Dendritic cell treated with granulocyte-macrophage colony-stimulating factor and Interleukin-4, amounts not matched to agents 40 ng/mL and 50 ng/mL, for 4 days (primary cell): ENCODE measurements at regions not wholly inside any gene's neighbourhood (a gene's known extent, or its start where the extent isn't known, plus 50 kb on each side); places are given as distances from the start of the nearest gene placed in this dataset.

Experiments
- H3K27ac Mint-ChIP-seq: one replicate; pipeline ENCODE4 v1.8.0; 2022; ENCODE audit warnings: mild to moderate bottlenecking, mixed read lengths
- H3K27me3 Mint-ChIP-seq: one replicate; pipeline ENCODE4 v1.8.0; 2022; ENCODE audit warnings: mild to moderate bottlenecking, mixed read lengths
- H3K36me3 Mint-ChIP-seq: one replicate; pipeline ENCODE4 v1.8.0; 2022; ENCODE audit warnings: low read depth, mixed read lengths
- H3K4me1 Mint-ChIP-seq: one replicate; pipeline ENCODE4 v1.8.0; 2022; ENCODE audit warnings: low read depth, mixed read lengths
- H3K4me3 Mint-ChIP-seq: one replicate; pipeline ENCODE4 v1.8.0; 2022; ENCODE audit warnings: mild to moderate bottlenecking, moderate library complexity, mixed read lengths
- H3K9me3 Mint-ChIP-seq: one replicate; pipeline ENCODE4 v1.8.0; 2022; ENCODE audit warnings: mixed read lengths
- intact Hi-C: fragments of 100-400 bp; cut with micrococcal nuclease; formaldehyde crosslinking; loops from one replicate; pipeline ENCODE4 v1.15.0; 2022

GRCh38 chr6:166075186-166075585, 92.5 kb downstream of the TBXT start:
- no peaks in the 10 kb centered on the region for H3K36me3 Mint-ChIP-seq
- H3K27ac Mint-ChIP-seq, result no peak overlapping the region

GRCh38 chr6:166073082-166073481, 94.6 kb downstream of the TBXT start:
- H3K4me3 Mint-ChIP-seq, result no peak overlapping the region
- intact Hi-C loops, result no loop called here
- no peaks in the 10 kb centered on the region for H3K27me3 Mint-ChIP-seq
- H3K9me3 Mint-ChIP-seq, result no peaks in the 10 kb centered on the region
- no peaks in the 10 kb centered on the region for H3K36me3 Mint-ChIP-seq
- H3K4me1 Mint-ChIP-seq, result no peaks in the 10 kb centered on the region
- H3K27ac Mint-ChIP-seq, result no peak overlapping the region

More at GRCh38 chr6:166075186-166075585, 92.5 kb downstream of the TBXT start:
- Mint-ChIP-seq H3K4me3 (no peak overlapping the region), H3K27me3 (no peaks in the 10 kb centered on the region), H3K9me3 (no peaks in the 10 kb centered on the region), H3K4me1 (no peaks in the 10 kb centered on the region)
- intact Hi-C loops, result no loop called here

GRCh38 chr6:166068768-166069167, 98.9 kb downstream of the TBXT start:
- Mint-ChIP-seq H3K36me3 (no peaks in the 10 kb centered on the region), H3K9me3 (peaks cover 11% of the 10 kb centered on the region), H3K4me1 (no peaks in the 10 kb centered on the region), H3K4me3 (no peak overlapping the region), H3K27ac (no peak overlapping the region), H3K27me3 (no peaks in the 10 kb centered on the region)
- intact Hi-C loops, result no loop called here

GRCh38 chr6:166058064-166058739, 109.4 kb downstream of the TBXT start:
- no peak overlapping the region for H3K27ac Mint-ChIP-seq
- H3K9me3 Mint-ChIP-seq, result peaks cover 42% of the 10 kb centered on the region
- H3K4me3 Mint-ChIP-seq, result no peak overlapping the region
- H3K4me1 Mint-ChIP-seq, result no peaks in the 10 kb centered on the region
- intact Hi-C loops, result no loop called here
- H3K27me3 Mint-ChIP-seq, result no peaks in the 10 kb centered on the region
- no peaks in the 10 kb centered on the region for H3K36me3 Mint-ChIP-seq

GRCh38 chr6:166057431-166057830, 110.2 kb downstream of the TBXT start:
- no peaks in the 10 kb centered on the region for H3K27me3 Mint-ChIP-seq
- no peaks in the 10 kb centered on the region for H3K36me3 Mint-ChIP-seq
- H3K4me3 Mint-ChIP-seq, result no peak overlapping the region
- peaks cover 46% of the 10 kb centered on the region for H3K9me3 Mint-ChIP-seq
- H3K4me1 Mint-ChIP-seq, result no peaks in the 10 kb centered on the region
- intact Hi-C loops, result no loop called here
- no peak overlapping the region for H3K27ac Mint-ChIP-seq

GRCh38 chr6:166056637-166057036, 111.0 kb downstream of the TBXT start:
- peaks cover 54% of the 10 kb centered on the region for H3K9me3 Mint-ChIP-seq
- no peaks in the 10 kb centered on the region for H3K27me3 Mint-ChIP-seq
- intact Hi-C loops, result no loop called here
- H3K4me1 Mint-ChIP-seq, result no peaks in the 10 kb centered on the region
- no peaks in the 10 kb centered on the region for H3K36me3 Mint-ChIP-seq
- no peak overlapping the region for H3K27ac Mint-ChIP-seq
- H3K4me3 Mint-ChIP-seq, result no peak overlapping the region

GRCh38 chr6:166055801-166056200, 111.8 kb downstream of the TBXT start:
- no peaks in the 10 kb centered on the region for H3K4me1 Mint-ChIP-seq
- H3K36me3 Mint-ChIP-seq, result no peaks in the 10 kb centered on the region
- H3K4me3 Mint-ChIP-seq, result no peak overlapping the region
- peaks cover 57% of the 10 kb centered on the region for H3K9me3 Mint-ChIP-seq
- no peaks in the 10 kb centered on the region for H3K27me3 Mint-ChIP-seq
- no peak overlapping the region for H3K27ac Mint-ChIP-seq
- intact Hi-C loops, result no loop called here

- no peaks in the 10 kb centered on the region for H3K36me3 Mint-ChIP-seq
- H3K27me3 Mint-ChIP-seq, result no peaks in the 10 kb centered on the region
- H3K27ac Mint-ChIP-seq, result no peak overlapping the region
- intact Hi-C loops, result no loop called here
- no peaks in the 10 kb centered on the region for H3K4me1 Mint-ChIP-seq
- peaks cover 67% of the 10 kb centered on the region for H3K9me3 Mint-ChIP-seq
- no peak overlapping the region for H3K4me3 Mint-ChIP-seq
These were observed 114.8 kb downstream of the TBXT start for GRCh38 chr6:166052837-166053236.

- Mint-ChIP-seq H3K36me3 (no peaks in the 10 kb centered on the region), H3K27ac (no peak overlapping the region), H3K27me3 (no peaks in the 10 kb centered on the region), H3K9me3 (peaks cover 53% of the 10 kb centered on the region), H3K4me3 (no peak overlapping the region), H3K4me1 (no peaks in the 10 kb centered on the region)
- intact Hi-C loops, result no loop called here
These were observed 117.1 kb downstream of the TBXT start for GRCh38 chr6:166050559-166050958.

GRCh38 chr6:166046982-166047381, 120.7 kb downstream of the TBXT start:
- Mint-ChIP-seq H3K9me3 (peaks cover 17% of the 10 kb centered on the region), H3K4me3 (no peak overlapping the region), H3K4me1 (no peaks in the 10 kb centered on the region), H3K27me3 (no peaks in the 10 kb centered on the region), H3K36me3 (no peaks in the 10 kb centered on the region), H3K27ac (no peak overlapping the region)
- intact Hi-C loops, result no loop called here

- Mint-ChIP-seq H3K4me3 (no peak overlapping the region), H3K9me3 (peaks cover 11% of the 10 kb centered on the region), H3K4me1 (no peaks in the 10 kb centered on the region), H3K27ac (no peak overlapping the region), H3K27me3 (no peaks in the 10 kb centered on the region), H3K36me3 (no peaks in the 10 kb centered on the region)
- intact Hi-C loops, result no loop called here
These were observed 121.4 kb downstream of the TBXT start for GRCh38 chr6:166046226-166046625.

GRCh38 chr6:166045860-166046200, 121.8 kb downstream of the TBXT start:
- Mint-ChIP-seq H3K36me3 (no peaks in the 10 kb centered on the region), H3K27ac (no peak overlapping the region), H3K4me1 (no peaks in the 10 kb centered on the region), H3K4me3 (no peak overlapping the region), H3K9me3 (peaks cover 11% of the 10 kb centered on the region), H3K27me3 (no peaks in the 10 kb centered on the region)
- intact Hi-C loops, result no loop called here

- no peaks in the 10 kb centered on the region for H3K4me1 Mint-ChIP-seq
- H3K36me3 Mint-ChIP-seq, result no peaks in the 10 kb centered on the region
- no peaks in the 10 kb centered on the region for H3K27me3 Mint-ChIP-seq
- H3K9me3 Mint-ChIP-seq, result peaks cover 6% of the 10 kb centered on the region
- intact Hi-C loops, result no loop called here
- no peak overlapping the region for H3K27ac Mint-ChIP-seq
- H3K4me3 Mint-ChIP-seq, result no peak overlapping the region
These were observed 122.3 kb downstream of the TBXT start for GRCh38 chr6:166045173-166045859.

- intact Hi-C loops, result no loop called here
These were observed 126.4 kb downstream of the TBXT start for GRCh38 chr6:166041277-166041676.

GRCh38 chr6:166040292-166040691, 127.4 kb downstream of the TBXT start:
- Mint-ChIP-seq H3K9me3 (no peaks in the 10 kb centered on the region), H3K4me1 (no peaks in the 10 kb centered on the region), H3K4me3 (no peak overlapping the region), H3K27ac (no peak overlapping the region), H3K27me3 (no peaks in the 10 kb centered on the region), H3K36me3 (no peaks in the 10 kb centered on the region)
- intact Hi-C loops, result no loop called here

More at GRCh38 chr6:166041277-166041676, 126.4 kb downstream of the TBXT start:
- H3K27me3 Mint-ChIP-seq, result no peaks in the 10 kb centered on the region
- H3K4me3 Mint-ChIP-seq, result no peak overlapping the region
- H3K4me1 Mint-ChIP-seq, result no peaks in the 10 kb centered on the region
- no peaks in the 10 kb centered on the region for H3K9me3 Mint-ChIP-seq
- no peak overlapping the region for H3K27ac Mint-ChIP-seq
- H3K36me3 Mint-ChIP-seq, result no peaks in the 10 kb centered on the region
